NB4 (cell line): ENCODE measurements at regions not wholly inside any gene's neighbourhood (a gene's known extent, or its start where the extent isn't known, plus 50 kb on each side); places are given as distances from the start of the nearest gene placed in this dataset.

Experiments
- DNase-seq: peaks from one replicate; pipeline ENCODE4 v3.0.0; 2010; ENCODE audit warnings: low read depth
- H3K4me3 ChIP-seq: one replicate; pipeline ENCODE4 v1.5.1; 2011; ENCODE audit warnings: mild to moderate bottlenecking, low read depth, low read length, moderate library complexity
- MAX ChIP-seq: IDR thresholded peaks from 2 replicates; pipeline ENCODE4 v1.6.1; 2011; ENCODE audit warnings: low read depth, low read length
- MYC ChIP-seq: IDR thresholded peaks from 2 replicates; pipeline ENCODE4 v1.6.1; 2011; ENCODE audit warnings: low read depth, low read length
- POLR2A ChIP-seq: IDR thresholded peaks from 2 replicates; pipeline ENCODE4 v1.6.1; 2011; ENCODE audit warnings: mild to moderate bottlenecking; ENCODE audit not compliant: insufficient read length; ENCODE audit errors: extremely low read depth
- TF ChIP-seq, protein P1 (sequence below): IDR thresholded peaks from one replicate; pipeline ENCODE4 v1.5.1; 2012; ENCODE audit warnings: low read depth, low read length

GRCh38 chr1:208521534-208521933 lies 277.4 kb upstream of the PLXNA2 start:
- no peak for DNase-seq
- H3K4me3 ChIP-seq: no peak overlapping the region
- TF ChIP-seq, protein P1, sequence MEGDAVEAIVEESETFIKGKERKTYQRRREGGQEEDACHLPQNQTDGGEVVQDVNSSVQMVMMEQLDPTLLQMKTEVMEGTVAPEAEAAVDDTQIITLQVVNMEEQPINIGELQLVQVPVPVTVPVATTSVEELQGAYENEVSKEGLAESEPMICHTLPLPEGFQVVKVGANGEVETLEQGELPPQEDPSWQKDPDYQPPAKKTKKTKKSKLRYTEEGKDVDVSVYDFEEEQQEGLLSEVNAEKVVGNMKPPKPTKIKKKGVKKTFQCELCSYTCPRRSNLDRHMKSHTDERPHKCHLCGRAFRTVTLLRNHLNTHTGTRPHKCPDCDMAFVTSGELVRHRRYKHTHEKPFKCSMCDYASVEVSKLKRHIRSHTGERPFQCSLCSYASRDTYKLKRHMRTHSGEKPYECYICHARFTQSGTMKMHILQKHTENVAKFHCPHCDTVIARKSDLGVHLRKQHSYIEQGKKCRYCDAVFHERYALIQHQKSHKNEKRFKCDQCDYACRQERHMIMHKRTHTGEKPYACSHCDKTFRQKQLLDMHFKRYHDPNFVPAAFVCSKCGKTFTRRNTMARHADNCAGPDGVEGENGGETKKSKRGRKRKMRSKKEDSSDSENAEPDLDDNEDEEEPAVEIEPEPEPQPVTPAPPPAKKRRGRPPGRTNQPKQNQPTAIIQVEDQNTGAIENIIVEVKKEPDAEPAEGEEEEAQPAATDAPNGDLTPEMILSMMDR: no peak
- no peak for TF ChIP-seq MYC

DNA sequence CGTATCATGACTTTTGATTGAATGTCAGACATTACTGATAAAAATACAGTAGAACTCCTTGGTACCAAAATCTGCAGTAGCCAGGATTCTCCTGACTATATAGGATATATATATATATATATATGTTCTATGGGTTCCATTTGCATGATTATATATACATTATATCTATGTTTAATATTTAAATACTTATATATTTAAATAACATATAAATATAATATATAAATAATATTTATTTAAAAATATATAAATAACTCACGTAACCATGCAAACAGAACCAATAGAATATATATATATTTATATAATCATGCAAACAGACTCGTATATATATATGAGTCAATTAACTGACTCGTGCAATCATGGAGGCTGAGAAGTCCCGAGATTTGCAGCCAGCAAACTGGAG lies 278.8 kb upstream of the PLXNA2 start:
- no peak for TF ChIP-seq POLR2A
- no peak for TF ChIP-seq MYC
- TF ChIP-seq, protein P1: no peak
- no peak for TF ChIP-seq MAX
- no peak overlapping the region for H3K4me3 ChIP-seq
- DNase-seq: no peak

DNA sequence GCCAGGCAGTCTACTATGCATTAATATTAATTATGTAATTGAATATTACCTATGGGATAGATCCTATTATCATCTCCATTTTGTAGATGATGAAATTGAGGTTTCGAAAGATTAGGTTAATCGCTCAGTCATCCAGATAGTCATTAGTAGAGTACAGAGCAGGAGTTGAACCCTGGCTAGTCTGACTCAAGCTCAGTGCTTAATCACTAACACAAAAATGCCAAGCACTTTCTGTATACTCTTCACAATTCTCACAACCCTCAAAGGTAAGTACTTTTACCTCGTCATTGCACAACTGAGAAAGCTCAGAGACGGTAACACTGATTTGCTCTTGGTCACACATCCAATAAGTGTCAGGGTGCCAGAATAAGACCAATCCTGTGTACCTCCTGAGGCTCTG lies 280.2 kb upstream of the PLXNA2 start:
- no peak for DNase-seq
- TF ChIP-seq POLR2A: no peak
- no peak for TF ChIP-seq MAX
- TF ChIP-seq, protein P1: no peak
- no peak for TF ChIP-seq MYC
- H3K4me3 ChIP-seq: no peak overlapping the region

GRCh38 chr1:208524925-208525324 lies 280.7 kb upstream of the PLXNA2 start:
- no peak for DNase-seq
- TF ChIP-seq POLR2A: no peak
- no peak for TF ChIP-seq MAX
- TF ChIP-seq, protein P1: no peak
- TF ChIP-seq MYC: no peak

DNA sequence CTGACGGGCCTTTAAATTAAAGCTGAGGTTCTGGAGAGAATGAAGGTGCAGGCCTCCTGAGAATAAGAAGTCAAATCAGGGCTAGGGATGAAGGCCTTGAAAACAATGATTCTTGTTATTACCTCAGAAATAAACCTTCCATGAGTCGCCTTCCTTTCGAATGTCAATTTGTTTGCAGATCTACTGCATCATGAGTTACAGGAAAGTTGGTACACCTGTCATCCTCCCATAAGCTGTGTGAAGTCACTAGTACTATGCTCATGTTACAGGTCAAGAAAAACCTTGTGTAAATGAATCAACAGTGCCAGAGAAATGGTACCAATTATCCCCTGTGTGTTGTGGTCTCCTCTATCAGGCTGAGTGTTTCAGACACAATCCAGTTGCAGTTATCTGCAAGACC lies 281.2 kb upstream of the PLXNA2 start:
- no peak for TF ChIP-seq MAX
- TF ChIP-seq MYC: no peak
- TF ChIP-seq POLR2A: no peak
- TF ChIP-seq, protein P1: no peak
- H3K4me3 ChIP-seq: no peak overlapping the region
- DNase-seq: no peak

More at GRCh38 chr1:208524925-208525324, 280.7 kb upstream of the PLXNA2 start:
- no peak overlapping the region for H3K4me3 ChIP-seq

DNA sequence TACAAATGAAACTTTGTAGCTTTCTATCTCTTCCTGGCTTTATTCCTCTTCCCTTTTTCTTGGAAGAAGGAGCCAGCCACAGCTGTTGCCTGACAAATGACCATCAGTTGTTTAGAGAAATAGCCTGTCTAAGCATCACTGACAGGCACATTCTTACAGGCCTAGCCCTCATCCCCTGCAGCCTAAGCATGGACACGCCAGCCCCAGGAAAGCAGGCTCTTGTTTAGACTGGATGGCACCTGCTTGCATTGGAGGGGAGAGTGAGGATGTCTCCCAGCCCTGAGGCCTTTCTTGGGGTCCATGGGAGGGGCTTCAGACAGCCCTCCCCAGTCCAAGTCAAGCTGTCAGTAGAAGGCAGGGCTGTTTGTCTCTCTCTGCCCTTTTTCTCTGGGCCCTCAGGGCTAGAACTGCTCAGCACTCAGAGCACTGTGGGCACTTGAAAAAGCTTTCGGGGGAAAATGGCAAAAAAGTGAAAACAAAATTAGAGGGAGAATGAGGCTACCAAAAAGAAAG lies 282.5 kb upstream of the PLXNA2 start:
- TF ChIP-seq MAX: no peak
- no peak for TF ChIP-seq MYC
- TF ChIP-seq POLR2A: no peak
- TF ChIP-seq, protein P1: no peak
- no peak overlapping the region for H3K4me3 ChIP-seq
- DNase-seq: no peak
